ENCODE measurements at regions not wholly inside any gene's neighbourhood (a gene's known extent, or its start where the extent isn't known, plus 50 kb on each side); places are given as distances from the start of the nearest gene placed in this dataset.

- Histone ChIP-seq H3K9ac (ENCODE audit: control insufficient read depth, insufficient read depth, low read length) (no peak overlapping the region), H3K4me1 (ENCODE audit: control insufficient read depth, insufficient read depth, low read length) (no peaks in the 10 kb centered on the region), H3K27me3 (replicated peaks in 1 of 2; ENCODE audit: control insufficient read depth in 2 of 2, insufficient read depth in 2 of 2, low read length in 1 of 2) (no peaks in the 10 kb centered on the region), H3K9me3 (replicated peaks; ENCODE audit: control insufficient read depth, insufficient read depth, low read length) (no peaks in the 10 kb centered on the region), H3K4me3 (no peak overlapping the region), H4K20me1 (ENCODE audit: control insufficient read depth, insufficient read depth) (no peaks in the 10 kb centered on the region), H3K4me2 (ENCODE audit: control insufficient read depth, insufficient read depth) (no peak overlapping the region), H2AFZ (ENCODE audit: control insufficient read depth, low read depth, low read length) (no peak overlapping the region), H3K36me3 (ENCODE audit: control insufficient read depth in 2 of 2, insufficient read depth in 2 of 2, low read length in 1 of 2) (no peaks in the 10 kb centered on the region), H3K27ac (ENCODE audit: control insufficient read depth, insufficient read depth) (no peak overlapping the region), H3K79me2 (ENCODE audit: control insufficient read depth, insufficient read depth, low read length) (no peaks in the 10 kb centered on the region)
- WGBS (ENCODE audit: insufficient coverage, insufficient replicate concordance, low lambda C conversion rate, missing lambda C conversion rate) = 8% methylated on average over 1 of the region's 1 CpG
- intact Hi-C loops (cut with micrococcal nuclease; ENCODE audit: unreplicated experiment) (no loop called here), in situ Hi-C loops (cut with MboI) (no loop called here)
- no peak for DNase-seq (ENCODE audit: low read depth, low spot score)
- POLR2A ChIA-PET = no interaction called here
- ATAC-seq = no peak
- SMC1A ChIA-PET (ENCODE audit: uncharacterized antibody, unreplicated experiment) = no interaction called here
- BruUV-seq (replicated peaks) = no TSS peak
- CTCF ChIA-PET = no interaction called here
- FAIRE-seq = no peak
- RAD21 ChIA-PET (ENCODE audit: unreplicated experiment) = interaction anchor here (0.7 kb wide), 1 partner anchor 577 kb away, joined by 3 read pairs; no protein-coding TSS in a partner anchor
- TF ChIP-seq TAF1 (IDR thresholded peaks at IDR 0.05; ENCODE audit: borderline replicate concordance, low read depth, low read length) (no peak), RBBP5 (conservative IDR thresholded peaks at IDR 0.05) (no peak), ZNF217 (IDR thresholded peaks at IDR 0.05) (no peak), IRF5 (IDR thresholded peaks at IDR 0.05; ENCODE audit: borderline replicate concordance) (no peak), TCF7 (IDR thresholded peaks at IDR 0.05; ENCODE audit: borderline replicate concordance) (no peak), CEBPB (IDR thresholded peaks at IDR 0.05; ENCODE audit: borderline replicate concordance in 1 of 2, low read depth in 2 of 2, low read length in 2 of 2) (no peak), ZNF207 (IDR thresholded peaks at IDR 0.05; ENCODE audit: borderline replicate concordance) (no peak), MLLT1 (IDR thresholded peaks at IDR 0.05) (no peak), EGR1 (IDR thresholded peaks at IDR 0.05; ENCODE audit: borderline replicate concordance in 1 of 2, low read depth in 2 of 2, low read length in 2 of 2) (no peak), FOXK2 (IDR thresholded peaks at IDR 0.05) (no peak), IKZF1 (conservative IDR thresholded peaks at IDR 0.05) (no peak), USF2 (IDR thresholded peaks at IDR 0.05; ENCODE audit: borderline replicate concordance, low read depth, low read length) (no peak), IRF4 (IDR thresholded peaks at IDR 0.05; ENCODE audit: low read depth, low read length) (no peak), ZNF622 (IDR thresholded peaks at IDR 0.05) (no peak), YY1 (IDR thresholded peaks at IDR 0.05; ENCODE audit: low read depth, low read length) (no peak), BCL3 (IDR thresholded peaks at IDR 0.05; ENCODE audit: borderline replicate concordance, insufficient read depth, low read depth, low read length, poor library complexity, severe bottlenecking) (no peak), RELB (IDR thresholded peaks at IDR 0.05; ENCODE audit: low read depth) (no peak), ZSCAN29 (IDR thresholded peaks at IDR 0.05) (no peak)
These were observed 1054.2 kb upstream of the CRIM1 start for GRCh38 chr2:35301369-35301768.

Data from GM12878 (cell line).